ENCODE measurements at regions not wholly inside any gene's neighbourhood (a gene's known extent, or its start where the extent isn't known, plus 50 kb on each side); places are given as distances from the start of the nearest gene placed in this dataset.

DNA sequence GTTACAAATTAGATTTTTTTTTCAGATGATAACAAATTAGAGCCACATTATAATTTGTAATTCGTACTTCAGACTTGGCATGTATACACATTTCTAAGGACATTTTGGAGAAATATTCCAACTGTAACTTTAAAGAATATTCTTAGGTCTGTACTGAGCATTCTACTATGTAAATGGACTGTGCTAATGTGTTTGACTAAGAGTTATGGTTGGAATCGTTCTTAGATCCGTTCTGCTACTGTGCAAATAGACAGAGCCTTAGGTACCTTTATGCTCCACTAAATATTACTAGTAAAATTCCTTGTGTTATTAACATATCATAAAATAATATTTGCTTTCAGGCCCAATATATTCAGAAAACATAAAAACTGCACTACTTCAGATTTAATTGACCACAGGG lies 1180.0 kb upstream of the TENM3 start:
- Mint-ChIP-seq H3K9me3 (ENCODE audit: unreplicated experiment) (no peaks in the 10 kb centered on the region), H3K4me3 (ENCODE audit: unreplicated experiment) (no peak overlapping the region), H3K27me3 (ENCODE audit: unreplicated experiment) (no peaks in the 10 kb centered on the region), H3K4me1 (ENCODE audit: unreplicated experiment) (no peaks in the 10 kb centered on the region), H3K27ac (ENCODE audit: unreplicated experiment) (no peak overlapping the region), H3K36me3 (ENCODE audit: low read depth, unreplicated experiment) (no peaks in the 10 kb centered on the region)
- TF ChIP-seq, protein P1, sequence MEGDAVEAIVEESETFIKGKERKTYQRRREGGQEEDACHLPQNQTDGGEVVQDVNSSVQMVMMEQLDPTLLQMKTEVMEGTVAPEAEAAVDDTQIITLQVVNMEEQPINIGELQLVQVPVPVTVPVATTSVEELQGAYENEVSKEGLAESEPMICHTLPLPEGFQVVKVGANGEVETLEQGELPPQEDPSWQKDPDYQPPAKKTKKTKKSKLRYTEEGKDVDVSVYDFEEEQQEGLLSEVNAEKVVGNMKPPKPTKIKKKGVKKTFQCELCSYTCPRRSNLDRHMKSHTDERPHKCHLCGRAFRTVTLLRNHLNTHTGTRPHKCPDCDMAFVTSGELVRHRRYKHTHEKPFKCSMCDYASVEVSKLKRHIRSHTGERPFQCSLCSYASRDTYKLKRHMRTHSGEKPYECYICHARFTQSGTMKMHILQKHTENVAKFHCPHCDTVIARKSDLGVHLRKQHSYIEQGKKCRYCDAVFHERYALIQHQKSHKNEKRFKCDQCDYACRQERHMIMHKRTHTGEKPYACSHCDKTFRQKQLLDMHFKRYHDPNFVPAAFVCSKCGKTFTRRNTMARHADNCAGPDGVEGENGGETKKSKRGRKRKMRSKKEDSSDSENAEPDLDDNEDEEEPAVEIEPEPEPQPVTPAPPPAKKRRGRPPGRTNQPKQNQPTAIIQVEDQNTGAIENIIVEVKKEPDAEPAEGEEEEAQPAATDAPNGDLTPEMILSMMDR (IDR thresholded peaks at IDR 0.05; ENCODE audit: unreplicated experiment) = no peak
- no peak for DNase-seq (ENCODE audit: low spot score)

DNA sequence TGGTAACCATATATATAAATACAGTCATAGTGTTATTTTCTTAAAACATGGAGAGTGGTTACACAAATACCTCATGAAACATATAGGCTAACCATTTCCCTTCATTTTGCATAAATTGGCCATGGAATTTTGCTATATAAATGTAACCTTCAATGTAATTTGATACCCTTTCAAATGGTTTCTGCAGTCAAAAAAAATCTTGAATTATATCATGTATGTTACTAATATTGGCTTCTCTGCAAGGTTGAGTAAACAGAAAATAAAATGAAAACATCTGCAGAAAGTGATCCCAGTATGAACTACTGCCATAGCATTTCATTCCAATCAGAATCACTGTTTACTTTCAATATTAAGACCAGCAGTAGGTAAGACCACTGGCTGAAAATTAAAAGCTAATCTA lies 1165.9 kb upstream of the TENM3 start:
- TF ChIP-seq, protein P1 (IDR thresholded peaks at IDR 0.05; ENCODE audit: unreplicated experiment) = no peak
- no peaks in the 10 kb centered on the region for H3K9me3 Mint-ChIP-seq (ENCODE audit: unreplicated experiment)
- H3K27me3 Mint-ChIP-seq (ENCODE audit: unreplicated experiment) = no peaks in the 10 kb centered on the region
- H3K36me3 Mint-ChIP-seq (ENCODE audit: low read depth, unreplicated experiment) = no peaks in the 10 kb centered on the region
- no peak overlapping the region for H3K27ac Mint-ChIP-seq (ENCODE audit: unreplicated experiment)
- DNase-seq (ENCODE audit: low spot score) = no peak
- H3K4me1 Mint-ChIP-seq (ENCODE audit: unreplicated experiment) = no peaks in the 10 kb centered on the region
- H3K4me3 Mint-ChIP-seq (ENCODE audit: unreplicated experiment) = no peak overlapping the region

DNA sequence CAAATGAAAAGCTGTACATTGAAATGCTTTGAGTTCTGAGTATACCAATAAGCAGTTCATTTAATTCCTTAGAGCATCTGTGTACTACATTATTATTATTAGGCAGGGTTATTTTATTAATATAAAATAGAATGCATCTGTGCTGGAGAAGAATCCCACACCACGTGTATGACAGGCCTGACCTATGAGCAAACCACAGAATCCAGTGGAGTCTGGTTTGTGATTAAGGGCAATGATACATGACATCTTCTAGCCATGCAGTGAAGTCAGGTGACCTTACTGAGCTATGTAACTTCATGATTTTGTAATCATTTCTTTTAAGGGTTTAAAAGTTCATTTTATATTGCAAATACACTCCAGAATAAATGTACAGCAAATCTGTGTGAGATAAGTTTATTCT lies 1165.0 kb upstream of the TENM3 start:
- no peaks in the 10 kb centered on the region for H3K9me3 Mint-ChIP-seq (ENCODE audit: unreplicated experiment)
- no peaks in the 10 kb centered on the region for H3K27me3 Mint-ChIP-seq (ENCODE audit: unreplicated experiment)

DNA sequence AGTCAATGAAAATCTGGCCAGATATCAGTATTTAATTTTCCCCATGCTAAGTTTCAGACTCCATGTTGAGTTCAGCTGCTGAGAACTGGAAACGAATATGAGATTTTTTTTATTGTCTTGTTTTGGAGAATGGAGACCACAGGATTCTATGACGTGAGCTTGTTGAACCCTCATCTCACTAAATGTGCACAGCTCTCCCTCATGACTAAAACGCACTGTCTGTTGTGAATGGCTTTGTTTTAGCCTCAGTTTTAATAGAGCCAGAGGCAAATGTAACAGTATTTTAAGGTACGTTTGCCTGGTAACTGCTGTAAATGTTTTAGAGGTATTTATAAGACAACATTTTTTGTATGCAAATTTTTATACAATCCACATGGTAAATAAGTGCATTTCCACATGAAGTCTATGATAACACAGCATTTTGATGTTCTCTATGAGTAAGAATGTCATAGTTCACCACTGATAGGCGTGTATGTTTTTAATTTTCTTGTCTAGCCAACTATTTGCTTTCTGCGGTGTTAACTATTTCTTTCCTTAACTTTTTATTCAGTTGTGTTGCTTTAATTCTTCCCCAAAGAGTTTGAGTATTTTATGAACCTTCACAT lies 1159.3 kb upstream of the TENM3 start:
- Mint-ChIP-seq H3K27ac (ENCODE audit: unreplicated experiment) (no peak overlapping the region), H3K27me3 (ENCODE audit: unreplicated experiment) (no peaks in the 10 kb centered on the region), H3K9me3 (ENCODE audit: unreplicated experiment) (no peaks in the 10 kb centered on the region), H3K4me3 (ENCODE audit: unreplicated experiment) (no peak overlapping the region), H3K36me3 (ENCODE audit: low read depth, unreplicated experiment) (no peaks in the 10 kb centered on the region), H3K4me1 (ENCODE audit: unreplicated experiment) (no peaks in the 10 kb centered on the region)
- TF ChIP-seq, protein P1 (IDR thresholded peaks at IDR 0.05; ENCODE audit: unreplicated experiment) = no peak
- no peak for DNase-seq (ENCODE audit: low spot score)

More for the DNA sequence above, 1165.0 kb upstream of the TENM3 start:
- DNase-seq (ENCODE audit: low spot score) = no peak
- Mint-ChIP-seq H3K36me3 (ENCODE audit: low read depth, unreplicated experiment) (no peaks in the 10 kb centered on the region), H3K4me3 (ENCODE audit: unreplicated experiment) (no peak overlapping the region), H3K4me1 (ENCODE audit: unreplicated experiment) (no peaks in the 10 kb centered on the region), H3K27ac (ENCODE audit: unreplicated experiment) (no peak overlapping the region)
- TF ChIP-seq, protein P1 (IDR thresholded peaks at IDR 0.05; ENCODE audit: unreplicated experiment) = no peak

DNA sequence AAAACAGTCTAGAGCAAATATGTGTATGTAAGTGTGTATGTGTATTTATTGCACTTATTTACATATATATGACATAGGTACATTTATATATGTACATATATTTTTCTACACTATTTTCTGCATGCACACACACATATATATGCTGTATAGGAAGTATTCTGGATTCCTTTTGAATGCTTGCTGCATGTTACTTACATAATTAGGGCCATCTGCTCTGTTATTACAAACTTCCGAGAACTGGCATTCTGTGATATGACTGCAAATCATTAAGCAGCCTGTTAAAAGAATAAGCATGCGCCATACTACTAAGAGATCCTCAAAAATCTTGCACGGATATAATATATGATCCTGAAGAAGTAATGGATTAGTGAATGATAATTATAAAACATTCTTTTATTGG lies 1157.6 kb upstream of the TENM3 start:
- DNase-seq (ENCODE audit: low spot score) = no peak
- no peak overlapping the region for H3K27ac Mint-ChIP-seq (ENCODE audit: unreplicated experiment)
- H3K4me1 Mint-ChIP-seq (ENCODE audit: unreplicated experiment) = no peaks in the 10 kb centered on the region
- no peaks in the 10 kb centered on the region for H3K9me3 Mint-ChIP-seq (ENCODE audit: unreplicated experiment)
- no peak overlapping the region for H3K4me3 Mint-ChIP-seq (ENCODE audit: unreplicated experiment)
- TF ChIP-seq, protein P1 (IDR thresholded peaks at IDR 0.05; ENCODE audit: unreplicated experiment) = no peak
- no peaks in the 10 kb centered on the region for H3K36me3 Mint-ChIP-seq (ENCODE audit: low read depth, unreplicated experiment)
- H3K27me3 Mint-ChIP-seq (ENCODE audit: unreplicated experiment) = no peaks in the 10 kb centered on the region

Measured in endothelial cell (in vitro differentiated cells).